ENCODE measurements at regions not wholly inside any gene's neighbourhood (a gene's known extent, or its start where the extent isn't known, plus 50 kb on each side); places are given as distances from the start of the nearest gene placed in this dataset.

GRCh38 chrX:95860127-95860526, 824.5 kb upstream of the DIAPH2 start:
- POLR2A ChIA-PET (ENCODE audit: partially characterized antibody) = no interaction called here

GRCh38 chrX:95875661-95876060, 809.0 kb upstream of the DIAPH2 start:
- Histone ChIP-seq H3K4me1 (ENCODE audit: insufficient read depth, low read length) (no peaks in the 10 kb centered on the region), H3K27ac (ENCODE audit: low read depth, low read length) (no peak overlapping the region), H3K4me3 (ENCODE audit: low read length in 2 of 2) (no peak overlapping the region), H3K27me3 (ENCODE audit: insufficient read depth, low read length) (no peaks in the 10 kb centered on the region), H3K9me3 (ENCODE audit: control insufficient read depth in 1 of 2, low read length in 2 of 2) (no peaks in the 10 kb centered on the region), H3K36me3 (ENCODE audit: insufficient read depth, low read length) (no peaks in the 10 kb centered on the region)
- H3K36me3 Mint-ChIP-seq = no peaks in the 10 kb centered on the region
- peaks cover 0 to 11% (median 3%) of the 10 kb centered on the region in 8 donors for H3K9me3 Mint-ChIP-seq
- H3K4me1 Mint-ChIP-seq = no peaks in the 10 kb centered on the region
- intact Hi-C loops (cut with micrococcal nuclease) = no loop called here
- DNase-seq = no peak
- H3K27me3 Mint-ChIP-seq = no peaks in the 10 kb centered on the region
- no peak overlapping the region for H3K27ac Mint-ChIP-seq
- ChIA-PET CTCF (ENCODE audit: partially characterized antibody) (no interaction called here), POLR2A (ENCODE audit: partially characterized antibody) (no interaction called here)
- H3K4me3 Mint-ChIP-seq = no peak overlapping the region

More at GRCh38 chrX:95860127-95860526, 824.5 kb upstream of the DIAPH2 start:
- H3K36me3 ChIP-seq (ENCODE audit: insufficient read depth, low read length) = no peaks in the 10 kb centered on the region
- CTCF ChIA-PET (ENCODE audit: partially characterized antibody) = no interaction called here
- Mint-ChIP-seq H3K27ac (no peak overlapping the region), H3K4me1 (no peaks in the 10 kb centered on the region), H3K36me3 (no peaks in the 10 kb centered on the region), H3K4me3 (no peak overlapping the region), H3K9me3 (peaks cover 0 to 9% (median 3%) of the 10 kb centered on the region in 8 donors), H3K27me3 (no peaks in the 10 kb centered on the region)
- H3K4me3 ChIP-seq (ENCODE audit: low read length in 2 of 2) = no peak overlapping the region
- no peaks in the 10 kb centered on the region for H3K4me1 ChIP-seq (ENCODE audit: insufficient read depth, low read length)
- intact Hi-C loops (cut with micrococcal nuclease) = no loop called here
- no peak for DNase-seq
- no peaks in the 10 kb centered on the region for H3K27me3 ChIP-seq (ENCODE audit: insufficient read depth, low read length)
- no peaks in the 10 kb centered on the region for H3K9me3 ChIP-seq (ENCODE audit: control insufficient read depth in 1 of 2, low read length in 2 of 2)
- no peak overlapping the region for H3K27ac ChIP-seq (ENCODE audit: low read depth, low read length)

- no peaks in the 10 kb centered on the region for H3K9me3 ChIP-seq (ENCODE audit: control insufficient read depth in 1 of 2, low read length in 2 of 2)
- CTCF ChIA-PET (ENCODE audit: partially characterized antibody) = no interaction called here
- H3K4me3 ChIP-seq (ENCODE audit: low read length in 2 of 2) = no peak overlapping the region
- H3K36me3 ChIP-seq (ENCODE audit: insufficient read depth, low read length) = no peaks in the 10 kb centered on the region
- no peaks in the 10 kb centered on the region for H3K27me3 Mint-ChIP-seq
- DNase-seq = no peak
- no peak overlapping the region for H3K27ac ChIP-seq (ENCODE audit: low read depth, low read length)
- H3K4me1 ChIP-seq (ENCODE audit: insufficient read depth, low read length) = no peaks in the 10 kb centered on the region
- no peaks in the 10 kb centered on the region for H3K27me3 ChIP-seq (ENCODE audit: insufficient read depth, low read length)
- peaks cover 0 to 3% (median 0%) of the 10 kb centered on the region in 8 donors for H3K9me3 Mint-ChIP-seq
- no peak overlapping the region for H3K27ac Mint-ChIP-seq
- intact Hi-C loops (cut with micrococcal nuclease) = no loop called here
- POLR2A ChIA-PET (ENCODE audit: partially characterized antibody) = no interaction called here
- H3K36me3 Mint-ChIP-seq = no peaks in the 10 kb centered on the region
- no peak overlapping the region for H3K4me3 Mint-ChIP-seq
- no peaks in the 10 kb centered on the region for H3K4me1 Mint-ChIP-seq
Measured at GRCh38 chrX:95878874-95879273, 805.8 kb upstream of the DIAPH2 start.

- ChIA-PET POLR2A (ENCODE audit: partially characterized antibody) (no interaction called here), CTCF (ENCODE audit: partially characterized antibody) (no interaction called here)
- H3K9me3 ChIP-seq (ENCODE audit: control insufficient read depth in 1 of 2, low read length in 2 of 2) = no peaks in the 10 kb centered on the region
- H3K4me3 ChIP-seq (ENCODE audit: low read length in 2 of 2) = no peak overlapping the region
- Mint-ChIP-seq H3K9me3 (no peaks in the 10 kb centered on the region), H3K4me3 (no peak overlapping the region), H3K4me1 (no peaks in the 10 kb centered on the region), H3K27me3 (no peaks in the 10 kb centered on the region), H3K36me3 (no peaks in the 10 kb centered on the region), H3K27ac (no peak overlapping the region)
- intact Hi-C loops (cut with micrococcal nuclease) = no loop called here
- no peaks in the 10 kb centered on the region for H3K36me3 ChIP-seq (ENCODE audit: insufficient read depth, low read length)
- no peak overlapping the region for H3K27ac ChIP-seq (ENCODE audit: low read depth, low read length)
- H3K4me1 ChIP-seq (ENCODE audit: insufficient read depth, low read length) = no peaks in the 10 kb centered on the region
- DNase-seq = no peak
- H3K27me3 ChIP-seq (ENCODE audit: insufficient read depth, low read length) = no peaks in the 10 kb centered on the region
Measured at GRCh38 chrX:95884186-95884585, 800.5 kb upstream of the DIAPH2 start.

- H3K9me3 Mint-ChIP-seq = no peaks in the 10 kb centered on the region
- no peaks in the 10 kb centered on the region for H3K4me1 ChIP-seq (ENCODE audit: insufficient read depth, low read length)
- H3K4me3 ChIP-seq (ENCODE audit: low read length in 2 of 2) = no peak overlapping the region
- H3K27me3 ChIP-seq (ENCODE audit: insufficient read depth, low read length) = no peaks in the 10 kb centered on the region
- intact Hi-C loops (cut with micrococcal nuclease) = no loop called here
- no peak for DNase-seq
- POLR2A ChIA-PET (ENCODE audit: partially characterized antibody) = no interaction called here
- no peaks in the 10 kb centered on the region for H3K36me3 Mint-ChIP-seq
- H3K9me3 ChIP-seq (ENCODE audit: control insufficient read depth in 1 of 2, low read length in 2 of 2) = no peaks in the 10 kb centered on the region
- H3K27ac ChIP-seq (ENCODE audit: low read depth, low read length) = no peak overlapping the region
- H3K4me1 Mint-ChIP-seq = no peaks in the 10 kb centered on the region
- CTCF ChIA-PET (ENCODE audit: partially characterized antibody) = no interaction called here
- H3K27me3 Mint-ChIP-seq = no peaks in the 10 kb centered on the region
- no peaks in the 10 kb centered on the region for H3K36me3 ChIP-seq (ENCODE audit: insufficient read depth, low read length)
- H3K4me3 Mint-ChIP-seq = no peak overlapping the region
- H3K27ac Mint-ChIP-seq = no peak overlapping the region
Measured at GRCh38 chrX:95885074-95885473, 799.6 kb upstream of the DIAPH2 start.

- Mint-ChIP-seq H3K27ac (no peak overlapping the region), H3K36me3 (no peaks in the 10 kb centered on the region), H3K9me3 (no peaks in the 10 kb centered on the region), H3K4me3 (no peak overlapping the region), H3K4me1 (no peaks in the 10 kb centered on the region), H3K27me3 (no peaks in the 10 kb centered on the region)
- H3K9me3 ChIP-seq (ENCODE audit: control insufficient read depth in 1 of 2, low read length in 2 of 2) = no peaks in the 10 kb centered on the region
- no peaks in the 10 kb centered on the region for H3K36me3 ChIP-seq (ENCODE audit: insufficient read depth, low read length)
- H3K27me3 ChIP-seq (ENCODE audit: insufficient read depth, low read length) = no peaks in the 10 kb centered on the region
- DNase-seq = no peak
- POLR2A ChIA-PET (ENCODE audit: partially characterized antibody) = no interaction called here
- no peak overlapping the region for H3K27ac ChIP-seq (ENCODE audit: low read depth, low read length)
- no peaks in the 10 kb centered on the region for H3K4me1 ChIP-seq (ENCODE audit: insufficient read depth, low read length)
- no peak overlapping the region for H3K4me3 ChIP-seq (ENCODE audit: low read length in 2 of 2)
- CTCF ChIA-PET (ENCODE audit: partially characterized antibody) = no interaction called here
- intact Hi-C loops (cut with micrococcal nuclease) = no loop called here
Measured at GRCh38 chrX:95889279-95889678, 795.4 kb upstream of the DIAPH2 start.

- ChIA-PET CTCF (ENCODE audit: partially characterized antibody) (no interaction called here), POLR2A (ENCODE audit: partially characterized antibody) (no interaction called here)
- DNase-seq = no peak
- H3K27ac Mint-ChIP-seq = no peak overlapping the region
- H3K27me3 Mint-ChIP-seq = no peaks in the 10 kb centered on the region
- Histone ChIP-seq H3K27me3 (ENCODE audit: insufficient read depth, low read length) (no peaks in the 10 kb centered on the region), H3K9me3 (ENCODE audit: control insufficient read depth in 1 of 2, low read length in 2 of 2) (no peaks in the 10 kb centered on the region), H3K4me3 (ENCODE audit: low read length in 2 of 2) (no peak overlapping the region), H3K27ac (ENCODE audit: low read depth, low read length) (no peak overlapping the region), H3K36me3 (ENCODE audit: insufficient read depth, low read length) (no peaks in the 10 kb centered on the region), H3K4me1 (ENCODE audit: insufficient read depth, low read length) (no peaks in the 10 kb centered on the region)
- H3K4me3 Mint-ChIP-seq = no peak overlapping the region
- intact Hi-C loops (cut with micrococcal nuclease) = no loop called here
- H3K36me3 Mint-ChIP-seq = no peaks in the 10 kb centered on the region
- no peaks in the 10 kb centered on the region for H3K9me3 Mint-ChIP-seq
- no peaks in the 10 kb centered on the region for H3K4me1 Mint-ChIP-seq
Measured at GRCh38 chrX:95893636-95894035, 791.0 kb upstream of the DIAPH2 start.

GRCh38 chrX:95903490-95903889, 781.2 kb upstream of the DIAPH2 start:
- H3K27ac ChIP-seq (ENCODE audit: low read depth, low read length) = no peak overlapping the region
- intact Hi-C loops (cut with micrococcal nuclease) = no loop called here
- ChIA-PET CTCF (ENCODE audit: partially characterized antibody) (no interaction called here), POLR2A (ENCODE audit: partially characterized antibody) (no interaction called here)
- H3K4me3 ChIP-seq (ENCODE audit: low read length in 2 of 2) = no peak overlapping the region
- H3K9me3 Mint-ChIP-seq = no peaks in the 10 kb centered on the region
- no peak overlapping the region for H3K4me3 Mint-ChIP-seq
- no peaks in the 10 kb centered on the region for H3K9me3 ChIP-seq (ENCODE audit: control insufficient read depth in 1 of 2, low read length in 2 of 2)
- no peaks in the 10 kb centered on the region for H3K27me3 Mint-ChIP-seq
- no peaks in the 10 kb centered on the region for H3K27me3 ChIP-seq (ENCODE audit: insufficient read depth, low read length)
- no peaks in the 10 kb centered on the region for H3K4me1 ChIP-seq (ENCODE audit: insufficient read depth, low read length)
- no peaks in the 10 kb centered on the region for H3K36me3 ChIP-seq (ENCODE audit: insufficient read depth, low read length)
- no peaks in the 10 kb centered on the region for H3K4me1 Mint-ChIP-seq
- no peak overlapping the region for H3K27ac Mint-ChIP-seq
- H3K36me3 Mint-ChIP-seq = no peaks in the 10 kb centered on the region
- no peak for DNase-seq
